HG02642 (cell line): ENCODE measurements at regions not wholly inside any gene's neighbourhood (a gene's known extent, or its start where the extent isn't known, plus 50 kb on each side); places are given as distances from the start of the nearest gene placed in this dataset.

Source experiments
- ATAC-seq: cut with Tn5 transposase; IDR thresholded peaks from one replicate; pipeline ENCODE4 v1.9.1; 2021; ENCODE audit warnings: mild to moderate bottlenecking; ENCODE audit not compliant: unreplicated experiment, poor library complexity

DNA sequence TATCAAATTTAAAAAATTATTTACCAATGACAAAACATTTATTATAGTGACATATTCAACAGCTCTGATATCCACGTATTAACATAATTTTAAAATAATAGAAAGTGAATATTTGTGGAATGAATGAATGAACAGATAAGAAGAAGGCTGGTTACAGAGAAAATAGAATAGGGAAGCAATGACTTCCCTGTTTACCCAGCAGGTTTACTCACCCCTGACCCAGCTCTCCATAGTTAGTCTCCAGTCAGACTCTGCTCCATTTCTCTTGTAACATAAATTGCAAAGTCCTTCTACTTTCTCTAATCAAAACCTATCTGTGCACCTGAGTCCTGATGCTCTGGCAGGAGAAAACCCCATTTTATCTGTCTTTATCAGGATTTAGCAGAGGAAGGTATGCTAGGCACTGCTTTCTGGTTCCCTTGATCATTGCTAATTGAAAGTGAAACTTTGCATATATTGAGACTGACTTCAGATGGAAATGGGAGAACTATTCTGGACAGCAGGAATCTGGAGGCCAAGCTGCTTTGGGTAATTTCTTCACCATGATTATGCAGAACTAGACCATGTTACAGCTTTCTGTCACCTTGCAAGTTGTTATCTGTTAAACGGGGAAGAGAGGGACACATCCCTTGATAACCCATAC lies 363.0 kb downstream of the FAT4 start:
- no peak for ATAC-seq

- no peak for ATAC-seq
Measured at GRCh38 chr4:125679989-125680388, 365.2 kb downstream of the FAT4 start.

GRCh38 chr4:125681240-125681639 lies 366.5 kb downstream of the FAT4 start:
- ATAC-seq: no peak

GRCh38 chr4:125682730-125683129 lies 368.0 kb downstream of the FAT4 start:
- no peak for ATAC-seq

DNA sequence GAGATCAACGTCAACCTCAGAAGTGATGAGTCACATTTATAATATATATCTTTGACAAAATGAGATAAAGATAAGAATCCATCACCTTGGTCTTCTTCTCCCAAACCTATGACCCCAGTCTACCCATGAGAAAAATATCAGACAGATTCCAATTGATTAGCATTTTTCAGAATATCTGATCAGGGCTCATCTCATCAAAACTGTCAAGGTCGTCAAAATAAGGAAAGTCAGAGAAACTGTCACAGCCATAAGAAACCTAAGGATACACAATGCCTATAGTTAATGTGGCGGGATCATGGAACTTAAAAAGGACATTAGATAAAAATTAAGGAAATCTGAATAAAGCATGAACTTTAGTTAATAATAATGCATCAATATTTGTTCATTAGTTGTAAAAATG lies 374.1 kb downstream of the FAT4 start:
- ATAC-seq: no peak

- no peak for ATAC-seq
Measured at GRCh38 chr4:125689805-125690204, 375.1 kb downstream of the FAT4 start.

DNA sequence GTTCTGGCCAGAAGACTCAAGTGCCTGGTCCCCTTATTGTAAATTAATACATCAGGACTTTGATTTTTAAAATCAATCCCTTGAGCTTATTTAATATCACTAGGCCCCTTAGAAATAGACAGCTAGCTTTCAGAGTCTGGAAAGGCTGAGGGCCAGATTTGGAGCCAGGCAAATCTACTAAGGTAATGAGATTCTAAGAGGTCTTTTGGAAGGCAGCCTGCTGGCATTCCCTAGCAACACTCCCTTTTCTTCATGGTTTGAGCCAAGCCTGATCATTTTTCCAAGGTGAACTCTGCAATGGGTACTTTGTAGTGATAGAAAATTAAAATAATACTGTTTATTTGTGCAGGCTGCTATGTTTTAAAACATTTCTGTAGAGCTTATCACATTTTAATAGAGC lies 378.5 kb downstream of the FAT4 start:
- ATAC-seq: no peak

DNA sequence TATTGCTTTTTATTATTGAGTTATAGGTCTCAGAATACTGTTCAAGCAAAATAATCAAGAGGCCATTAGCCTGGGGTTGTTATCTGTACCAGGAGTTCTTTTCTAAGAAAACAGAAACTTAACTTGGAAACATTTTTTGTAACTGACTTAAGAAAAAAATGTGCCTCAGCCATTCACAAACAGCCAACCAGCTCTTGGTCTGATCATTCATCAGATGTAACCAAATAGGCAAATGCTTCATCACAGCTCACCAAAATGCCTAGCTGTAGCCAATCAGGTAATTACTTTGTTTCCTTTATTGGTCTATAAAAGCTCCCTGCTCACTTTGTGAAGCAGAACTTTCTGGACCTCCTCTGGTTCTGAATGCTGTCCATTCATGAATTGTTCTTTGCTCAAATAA lies 387.7 kb downstream of the FAT4 start:
- no peak for ATAC-seq

DNA sequence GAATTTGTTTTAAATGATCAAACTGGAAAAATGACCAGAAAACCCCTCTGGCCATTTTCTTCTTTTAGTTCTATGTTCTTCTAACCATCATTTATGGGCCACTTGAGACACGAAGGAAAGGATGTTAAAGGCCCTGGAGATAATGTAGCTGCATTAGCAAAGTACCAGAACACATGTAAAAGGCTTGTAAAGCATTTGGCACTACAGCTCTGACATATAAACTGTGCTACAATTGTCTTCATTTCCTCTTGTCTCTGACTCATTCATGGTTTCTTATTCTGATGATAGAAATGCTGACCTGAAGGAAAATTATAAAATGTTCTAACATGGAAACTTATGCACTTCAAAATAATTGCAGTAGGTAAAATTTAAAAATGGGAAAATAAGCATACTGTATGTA lies 388.7 kb downstream of the FAT4 start:
- ATAC-seq: no peak

DNA sequence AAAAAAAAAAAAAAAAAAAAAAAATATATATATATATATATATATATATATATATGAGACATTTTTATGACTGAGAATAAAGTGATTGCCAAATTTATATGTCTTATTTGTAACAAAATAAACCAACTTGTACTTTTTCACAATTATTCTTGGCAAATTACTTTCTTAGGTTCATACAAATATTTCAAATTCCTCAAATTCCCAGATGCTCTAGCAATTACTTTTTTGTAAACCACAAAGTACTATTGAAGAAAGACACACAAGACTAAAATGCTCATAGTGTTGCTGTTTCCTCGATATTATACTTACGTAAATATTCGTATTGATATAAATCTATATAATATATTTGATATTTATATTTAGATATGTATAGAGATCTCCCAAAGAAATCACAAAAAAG lies 390.0 kb downstream of the FAT4 start:
- no peak for ATAC-seq

DNA sequence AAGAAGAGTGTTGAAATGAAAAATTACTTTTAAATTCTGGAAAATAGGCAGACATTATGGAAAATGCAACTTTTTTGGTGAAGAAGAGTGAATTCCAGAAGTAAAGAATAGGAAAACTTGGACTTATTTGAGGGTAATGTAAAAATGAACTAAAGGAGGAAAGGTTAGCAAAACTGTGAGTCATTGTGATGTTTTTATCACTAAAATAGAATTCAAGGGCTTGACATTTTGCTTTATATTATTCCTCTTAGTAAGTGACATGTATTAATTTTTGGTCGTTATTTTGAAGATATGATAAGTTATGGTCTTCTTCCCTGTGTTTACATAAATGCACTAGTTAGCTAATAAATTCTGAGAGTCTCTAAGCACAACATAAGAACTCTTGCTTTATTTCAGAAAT lies 390.9 kb downstream of the FAT4 start:
- no peak for ATAC-seq

GRCh38 chr4:125707397-125707796 lies 392.6 kb downstream of the FAT4 start:
- no peak for ATAC-seq

GRCh38 chr4:125710766-125711165 lies 396.0 kb downstream of the FAT4 start:
- no peak for ATAC-seq

DNA sequence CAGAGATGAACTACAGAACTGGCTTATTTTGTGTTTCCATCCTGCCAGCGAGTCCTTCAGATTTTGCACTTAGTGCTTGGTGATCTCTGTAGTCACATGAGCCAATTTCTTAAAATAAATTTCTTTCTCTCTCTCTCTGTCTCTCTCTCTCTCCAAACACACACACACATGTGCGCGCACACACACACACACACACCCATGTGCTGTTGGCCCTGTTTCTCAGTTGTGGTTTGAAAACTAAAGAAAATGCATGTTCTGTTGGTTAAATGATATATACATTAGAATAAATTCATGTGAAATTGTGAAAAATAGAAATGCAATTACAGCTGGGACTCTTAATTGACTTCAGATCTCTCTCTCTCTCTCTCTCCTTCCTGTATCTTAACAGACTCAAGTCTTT lies 399.3 kb downstream of the FAT4 start:
- ATAC-seq: no peak

- ATAC-seq: no peak
Measured at GRCh38 chr4:125714845-125715244, 400.1 kb downstream of the FAT4 start.

DNA sequence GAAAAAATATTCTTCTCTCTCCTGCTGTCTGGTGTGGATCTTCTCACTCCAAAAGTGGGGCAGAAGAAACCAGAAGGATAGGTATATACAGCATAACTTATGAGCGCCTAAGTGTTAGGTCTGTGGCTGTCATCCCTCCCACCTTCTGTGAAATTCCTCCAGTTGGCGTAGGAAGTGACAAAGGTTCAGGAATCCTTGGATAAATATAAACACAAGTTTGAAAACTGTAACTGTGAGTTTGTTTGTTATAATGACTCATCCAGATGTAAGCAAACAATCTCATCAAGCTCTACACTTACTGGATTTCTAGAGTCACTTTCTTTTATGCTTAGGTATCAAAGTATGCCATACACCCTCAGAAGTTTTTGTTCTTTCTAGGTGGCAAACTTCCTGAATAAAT lies 405.2 kb downstream of the FAT4 start:
- no peak for ATAC-seq

- ATAC-seq: no peak
Measured at GRCh38 chr4:125722009-125722408, 407.3 kb downstream of the FAT4 start.

- ATAC-seq: no peak
Measured at GRCh38 chr4:125725957-125726525, 411.3 kb downstream of the FAT4 start.

GRCh38 chr4:125727931-125728330 lies 413.2 kb downstream of the FAT4 start:
- ATAC-seq: no peak

DNA sequence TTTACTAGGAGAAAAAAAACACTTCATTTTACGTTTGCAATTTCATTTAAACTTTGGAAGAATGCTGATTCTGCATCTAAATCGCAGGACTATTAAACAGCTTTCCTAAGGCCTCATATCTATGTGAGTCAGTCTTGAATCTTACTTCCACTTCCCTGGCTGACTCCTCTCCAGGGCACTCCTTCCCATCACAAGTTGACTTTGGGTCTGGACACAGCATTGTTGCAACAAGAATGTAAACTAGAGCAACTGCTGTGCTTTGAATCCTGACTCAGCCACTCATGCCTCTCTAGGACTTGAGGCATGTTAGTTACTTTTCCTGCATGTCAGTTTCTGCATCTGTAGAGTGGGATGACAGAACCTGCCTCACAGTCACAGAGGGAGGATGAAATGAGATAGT lies 413.8 kb downstream of the FAT4 start:
- no peak for ATAC-seq

DNA sequence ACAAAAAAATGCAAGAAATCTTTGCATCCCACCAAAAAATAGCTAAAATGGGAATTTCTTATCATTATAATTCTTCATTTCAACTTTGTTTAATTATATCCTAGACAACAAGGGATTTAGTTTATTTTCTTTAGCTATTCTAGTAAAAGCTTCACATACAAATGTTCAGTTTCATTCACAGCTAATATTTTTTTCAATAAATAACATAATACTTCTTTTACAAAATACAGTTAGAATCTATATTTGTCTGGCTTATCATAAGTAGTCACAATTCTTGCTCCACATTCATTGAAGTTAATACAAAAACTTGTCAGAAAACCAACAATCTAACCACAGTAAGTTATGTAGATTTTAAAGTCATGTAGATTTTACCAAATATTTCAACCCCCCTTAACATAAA lies 414.4 kb downstream of the FAT4 start:
- no peak for ATAC-seq

GRCh38 chr4:125732632-125733031 lies 417.9 kb downstream of the FAT4 start:
- ATAC-seq: no peak

DNA sequence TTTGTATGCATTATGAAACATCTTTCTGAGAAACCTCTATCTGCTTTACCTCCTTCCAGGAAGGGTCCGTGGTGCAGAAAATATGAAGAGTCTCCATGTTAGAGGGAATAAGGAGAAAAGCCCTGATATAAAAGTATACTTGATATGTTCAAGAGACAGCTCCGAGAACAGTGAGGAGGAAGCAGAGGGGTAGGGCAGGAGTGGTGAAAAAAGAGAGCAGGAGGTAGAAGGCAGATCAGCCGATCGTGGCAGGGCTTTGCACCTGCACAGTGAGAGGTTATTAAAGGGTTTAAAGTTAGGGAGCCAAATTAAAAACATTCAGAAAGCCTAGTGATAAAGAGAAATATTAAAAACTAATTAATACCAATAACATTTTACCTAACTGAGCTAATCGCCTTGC lies 419.7 kb downstream of the FAT4 start:
- no peak for ATAC-seq
